ENCODE measurements at regions not wholly inside any gene's neighbourhood (a gene's known extent, or its start where the extent isn't known, plus 50 kb on each side); places are given as distances from the start of the nearest gene placed in this dataset.

- TF ChIP-seq CTCF (IDR thresholded peaks at IDR 0.05) (no peak), HDAC2 (IDR thresholded peaks at IDR 0.05) (no peak), POLR2A (IDR thresholded peaks at IDR 0.05; ENCODE audit: low read length) (no peak), RCOR1 (IDR thresholded peaks at IDR 0.05; ENCODE audit: low read depth, low read length) (no peak)
Observed at GRCh38 chr9:22232971-22233370, 213.7 kb upstream of the DMRTA1 start.

All from A549 (cell line).